Caki2 (cell line): ENCODE measurements at regions not wholly inside any gene's neighbourhood (a gene's known extent, or its start where the extent isn't known, plus 50 kb on each side); places are given as distances from the start of the nearest gene placed in this dataset.

Source experiments
- DNase-seq: peaks from one replicate; pipeline ENCODE4 v3.0.0-alpha.2; 2015; ENCODE audit warnings: low read depth
- in situ Hi-C: cut with HindIII; loops from 2 replicates; pipeline ENCODE4 v1.10.0; 2016; ENCODE audit warnings: low sequenced_read_pairs, low pct_unique_long_range_greater_than_20kb, mixed read lengths

DNA sequence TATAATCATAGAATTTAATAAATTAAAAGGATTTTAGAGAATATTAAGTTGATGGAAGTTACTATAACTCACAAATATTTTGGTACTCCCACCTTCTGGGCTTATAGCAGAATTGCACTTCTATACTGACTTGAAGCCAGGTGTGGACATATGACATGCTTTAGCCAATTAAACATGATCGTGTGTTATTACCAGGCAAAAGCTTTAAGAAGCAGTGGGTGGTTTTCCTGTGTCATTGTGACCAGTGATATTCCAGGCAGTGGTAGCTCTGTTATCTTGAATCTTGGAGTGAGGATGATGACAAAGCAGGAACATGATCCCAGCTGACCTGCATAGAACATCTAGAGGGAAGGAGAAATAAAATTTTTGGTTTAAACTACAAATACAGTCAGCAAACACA, 370.9 kb upstream of the ZEB2 start:
- DNase-seq: peak; percentile 41
- in situ Hi-C loops: no loop called here

DNA sequence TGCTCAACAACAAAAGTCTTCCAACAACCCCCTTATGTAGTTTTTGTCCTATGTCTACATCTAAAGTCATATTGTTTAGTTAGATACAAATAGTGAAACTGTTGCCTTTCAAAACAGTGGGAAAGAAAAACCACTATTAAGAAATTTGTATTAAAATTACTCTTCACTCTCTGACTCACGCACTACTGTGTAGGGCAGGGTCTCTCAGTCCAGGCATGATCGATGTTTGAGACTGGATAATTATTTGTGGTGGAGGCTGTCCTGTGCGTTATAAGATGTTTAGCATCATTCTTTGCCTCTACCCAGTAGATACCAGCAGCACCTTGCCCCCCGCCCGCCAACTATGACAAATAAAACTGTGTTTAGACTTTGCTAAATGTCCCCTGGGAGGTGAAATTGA, 369.4 kb upstream of the ZEB2 start:
- DNase-seq: no peak
- in situ Hi-C loops: no loop called here

DNA sequence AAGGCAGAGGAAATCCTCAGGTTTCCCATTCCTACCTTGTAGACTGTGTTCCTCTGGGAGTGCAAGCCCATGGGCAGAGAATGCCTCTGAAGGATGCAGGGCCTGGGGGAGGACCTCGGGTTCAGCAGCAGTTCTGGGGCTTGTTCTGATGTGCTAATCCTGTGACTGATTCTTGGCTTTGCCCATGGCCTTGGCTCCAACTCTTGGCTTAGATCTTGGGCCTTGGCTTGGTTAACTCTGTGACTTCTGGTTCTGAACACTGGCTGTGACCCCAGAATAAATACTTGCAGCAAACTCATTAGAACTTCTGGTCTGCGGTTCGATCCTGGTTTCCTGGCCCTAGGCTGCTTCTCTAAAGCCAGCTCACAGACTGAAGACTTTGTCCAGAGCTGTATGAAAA, 366.9 kb upstream of the ZEB2 start:
- in situ Hi-C loops: no loop called here

DNA sequence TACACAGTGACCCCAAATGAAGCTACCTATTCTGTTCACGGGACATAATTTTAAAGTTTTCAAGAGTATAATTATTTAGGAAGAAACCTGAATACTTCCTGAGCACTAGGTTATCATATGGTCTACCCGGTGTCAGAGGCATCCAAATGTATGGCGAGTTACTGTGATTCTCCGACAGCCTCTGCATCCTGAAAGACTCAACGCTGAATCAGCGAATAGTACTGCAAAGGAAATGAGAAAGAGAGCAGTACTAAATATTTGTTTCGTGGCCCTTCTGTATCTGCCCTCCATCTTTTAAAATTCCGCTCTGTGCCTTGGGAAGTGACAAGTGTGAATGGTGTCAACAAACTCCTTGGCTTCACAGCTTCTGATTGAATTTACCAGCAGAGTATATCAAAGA, 358.0 kb upstream of the ZEB2 start:
- no peak for DNase-seq
- in situ Hi-C loops: no loop called here

More for the DNA sequence above, 366.9 kb upstream of the ZEB2 start:
- no peak for DNase-seq

DNA sequence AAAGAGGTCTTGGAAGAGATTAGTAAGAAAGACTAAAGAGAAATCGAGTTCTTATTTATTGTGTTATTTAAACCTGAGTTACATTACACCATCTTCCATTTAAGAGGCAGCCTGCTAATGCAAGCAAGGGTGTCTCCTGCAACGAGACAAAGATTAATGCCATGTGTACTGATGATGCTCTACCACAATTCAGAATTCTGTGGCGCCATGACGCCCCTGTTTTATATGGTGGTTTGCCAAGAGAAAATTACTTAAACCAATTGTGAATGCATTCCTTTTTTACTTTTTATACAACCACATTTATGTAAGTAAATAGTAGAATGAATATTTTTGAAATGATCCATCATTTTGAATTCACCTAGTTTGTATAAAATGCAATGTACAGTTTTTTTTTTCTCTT, 356.1 kb upstream of the ZEB2 start:
- in situ Hi-C loops: no loop called here
- DNase-seq: no peak

DNA sequence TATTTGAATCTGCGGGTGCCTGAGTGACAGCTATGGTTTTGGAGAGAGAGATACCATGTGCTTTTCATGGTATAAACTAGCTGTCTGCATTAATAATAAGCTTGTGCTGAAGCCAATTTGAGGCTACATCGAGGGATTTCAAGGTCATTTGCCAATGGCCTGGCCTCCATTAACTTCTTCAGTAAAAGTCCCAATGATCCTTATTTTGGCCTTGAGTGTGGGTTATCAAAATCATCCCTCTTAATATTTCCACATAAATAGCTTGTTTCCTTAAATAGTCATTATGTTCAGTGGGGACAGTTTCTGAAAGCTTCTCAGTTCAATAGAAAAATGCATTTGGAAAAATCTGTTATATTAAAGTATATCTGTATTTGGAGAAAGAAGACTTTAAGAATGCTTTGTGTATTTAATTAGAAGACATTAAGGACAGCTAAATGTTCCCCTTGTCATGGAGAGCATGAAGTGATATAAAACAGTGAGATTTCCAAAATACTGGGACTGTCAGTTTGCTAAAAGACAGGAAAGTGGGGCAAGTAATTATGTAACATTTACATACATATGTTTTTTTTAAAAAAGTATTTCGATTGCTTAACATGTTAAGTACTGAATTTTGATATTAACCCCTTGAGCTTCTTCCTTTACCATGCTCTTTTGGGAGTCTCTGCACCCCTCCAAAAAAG, 355.5 kb upstream of the ZEB2 start:
- in situ Hi-C loops: no loop called here
- no peak for DNase-seq

DNA sequence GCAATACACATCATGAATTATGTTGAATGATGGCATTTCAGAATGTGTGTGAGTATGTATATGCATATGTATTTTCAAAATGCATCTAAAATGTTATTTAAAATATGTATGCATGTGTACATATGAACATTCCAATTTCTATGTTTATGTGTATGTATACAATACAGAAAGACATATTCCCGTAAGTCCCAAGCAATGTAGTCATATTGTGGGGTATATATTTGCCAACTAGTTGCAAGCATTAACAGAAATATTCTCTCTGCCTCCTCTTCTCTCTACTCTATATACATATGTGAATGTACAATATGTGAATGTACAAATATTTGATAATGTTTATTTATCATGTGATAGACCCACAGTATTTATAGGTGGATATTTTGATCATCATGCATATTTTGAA, 345.8 kb upstream of the ZEB2 start:
- in situ Hi-C loops: no loop called here

DNA sequence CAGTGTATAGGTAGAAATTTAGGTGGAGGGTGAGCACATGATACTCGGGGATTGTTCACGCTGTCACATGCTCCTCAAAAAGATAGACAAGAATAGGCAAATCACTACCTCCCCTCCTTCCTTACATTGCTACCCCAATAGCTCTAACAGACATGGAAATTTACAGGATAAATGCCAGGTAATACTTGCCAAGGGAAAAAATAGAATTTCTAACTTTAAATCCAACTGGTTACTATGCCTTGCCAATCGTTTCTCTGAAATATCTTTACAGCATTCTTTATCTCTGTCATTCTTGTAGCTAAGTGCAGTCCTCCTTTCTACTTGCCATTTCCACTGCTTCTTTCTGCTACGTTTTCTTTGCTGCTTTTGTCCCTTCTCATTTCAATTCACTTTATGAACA, 339.8 kb upstream of the ZEB2 start:
- DNase-seq: no peak
- in situ Hi-C loops: no loop called here

More for the DNA sequence above, 345.8 kb upstream of the ZEB2 start:
- no peak for DNase-seq

DNA sequence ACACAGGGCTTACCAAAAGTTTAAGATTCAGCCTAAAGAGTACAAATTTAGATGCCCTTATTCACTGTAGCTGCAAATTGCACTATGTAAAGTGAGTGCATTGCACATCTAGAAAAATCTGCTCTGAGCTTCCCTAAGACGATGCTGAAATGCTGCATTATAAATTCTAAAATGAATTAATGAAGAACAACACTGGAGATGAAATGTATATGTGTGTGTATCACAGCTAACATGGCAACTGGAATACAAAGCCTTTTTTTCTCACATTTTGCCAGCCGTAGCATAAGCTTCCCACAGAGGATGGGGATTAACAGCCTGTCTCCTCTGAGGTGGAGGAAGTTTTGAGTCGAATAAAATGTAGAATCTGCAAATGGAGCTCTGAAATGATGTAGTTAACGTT, 338.3 kb upstream of the ZEB2 start:
- in situ Hi-C loops: no loop called here
- DNase-seq: no peak

DNA sequence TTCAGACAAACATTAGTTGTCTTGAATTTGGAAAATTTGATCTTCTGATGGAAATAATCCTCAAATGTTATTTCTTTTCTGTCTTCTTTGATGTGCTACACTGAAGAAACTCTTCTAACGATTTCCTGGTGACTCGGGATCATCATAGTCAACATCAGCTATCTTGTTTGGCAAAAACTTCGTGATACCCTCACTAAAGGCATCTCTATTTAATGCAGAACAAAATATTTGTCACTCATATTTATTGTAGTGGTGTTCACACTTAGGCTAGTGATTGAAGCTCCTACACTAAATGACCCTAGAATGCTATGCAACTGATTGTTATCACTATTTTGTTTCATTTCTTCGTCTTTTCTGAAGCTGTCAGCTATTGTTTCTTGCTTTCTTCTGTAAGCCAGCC, 334.7 kb upstream of the ZEB2 start:
- DNase-seq: no peak
- in situ Hi-C loops: no loop called here

DNA sequence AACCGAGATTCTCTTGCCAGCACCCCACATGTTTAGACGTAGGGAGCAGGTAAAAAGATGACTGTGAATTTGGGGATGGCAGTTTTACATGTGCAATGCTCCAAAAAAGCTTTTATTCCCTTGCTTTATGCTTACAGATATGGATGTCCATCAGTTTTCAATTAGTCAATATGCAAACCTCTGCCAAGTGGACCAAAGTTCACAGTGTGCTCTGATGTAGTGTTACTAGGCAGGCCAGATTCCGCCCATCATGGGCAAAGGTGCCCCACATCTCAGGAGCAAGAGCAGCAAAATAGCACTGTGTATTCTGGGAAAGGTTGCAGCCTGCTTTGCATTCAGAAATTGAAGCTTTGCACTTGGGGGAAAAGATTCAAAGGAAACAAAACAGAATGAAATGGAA, 329.7 kb upstream of the ZEB2 start:
- in situ Hi-C loops: no loop called here
- DNase-seq: no peak

DNA sequence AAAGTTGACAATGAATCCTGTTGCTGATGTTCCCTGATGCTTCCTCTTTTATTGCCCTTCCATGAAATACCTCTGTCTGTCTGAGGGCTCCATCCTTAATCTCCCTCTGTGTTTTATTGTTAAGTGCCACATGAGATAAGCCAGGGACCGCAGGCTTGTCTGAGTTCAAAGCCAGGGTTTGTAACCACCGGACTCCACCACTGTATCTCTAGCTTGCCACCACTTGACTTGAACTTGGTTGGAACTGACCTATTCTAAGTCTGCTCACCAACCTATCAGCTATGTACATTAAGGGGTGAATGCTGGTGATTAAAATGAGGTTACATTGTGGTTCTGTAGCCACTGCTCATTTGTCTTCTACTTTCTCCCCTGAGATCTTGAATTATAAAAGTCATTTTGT, 328.5 kb upstream of the ZEB2 start:
- in situ Hi-C loops: no loop called here
- no peak for DNase-seq

DNA sequence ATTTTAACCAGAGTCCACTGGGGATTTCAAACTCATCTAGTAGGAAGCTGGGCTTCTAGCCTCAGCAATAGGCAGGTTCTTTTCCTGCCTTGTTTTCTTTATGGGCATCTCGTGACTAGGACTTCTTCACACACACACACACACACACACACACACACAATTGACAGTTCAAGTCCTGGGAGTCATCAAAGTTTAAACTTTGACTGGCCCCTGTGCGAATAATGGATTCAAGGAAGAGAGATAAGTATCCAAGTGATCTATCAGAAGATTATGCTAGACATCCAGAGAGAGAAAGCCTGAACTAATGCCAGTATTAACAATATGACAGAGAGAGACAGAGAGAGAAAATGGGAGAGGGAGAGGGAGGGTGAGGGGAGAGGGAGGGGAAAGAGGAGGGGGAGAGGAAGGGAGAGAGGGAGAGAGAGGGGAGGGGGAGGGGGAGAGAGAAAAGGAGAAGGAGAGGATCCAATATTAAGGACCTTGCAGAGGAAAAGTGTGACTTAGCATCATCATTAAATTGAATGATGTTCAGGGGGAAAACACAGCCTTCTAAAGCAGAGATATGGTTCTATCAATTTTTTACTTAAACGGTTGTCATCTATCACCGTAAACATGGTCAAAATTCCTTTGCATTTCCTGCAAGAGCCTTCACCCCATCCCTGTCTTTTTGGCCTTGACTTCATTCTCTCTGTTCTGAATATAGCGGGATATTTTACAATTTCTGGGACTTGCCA, 327.6 kb upstream of the ZEB2 start:
- in situ Hi-C loops: no loop called here
- no peak for DNase-seq

DNA sequence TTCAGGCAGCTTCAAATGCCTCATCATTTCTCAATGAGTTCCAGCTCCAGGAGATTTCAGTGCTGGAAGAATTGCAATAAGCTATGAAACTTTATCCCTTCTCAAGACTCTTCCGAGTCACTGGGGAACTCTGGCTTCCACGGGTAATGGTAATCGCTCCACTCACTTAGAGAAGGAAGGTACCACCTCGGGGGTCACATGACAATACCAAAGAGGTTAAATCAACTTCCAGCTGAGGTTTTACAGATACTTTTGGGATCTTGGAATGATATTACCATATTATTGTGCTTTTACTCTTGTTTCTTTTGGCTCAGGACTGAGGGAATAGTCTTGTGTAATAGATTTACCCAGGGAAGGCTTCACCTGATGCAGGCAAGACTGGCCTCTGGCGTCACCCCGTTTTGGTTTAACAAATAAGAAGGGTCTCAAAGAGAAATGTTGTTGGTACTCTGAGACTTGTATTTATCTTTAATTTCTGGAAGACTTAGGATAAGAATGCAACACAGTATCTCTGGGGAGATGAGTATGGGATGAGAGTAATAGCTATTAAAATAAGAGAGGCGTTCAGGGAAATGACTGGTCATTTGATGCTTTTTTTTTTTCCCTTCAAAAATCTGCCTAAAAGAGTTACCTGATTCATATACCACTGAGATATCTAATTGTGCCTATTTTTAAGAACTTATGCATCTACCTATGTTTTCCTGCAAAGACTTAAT, 316.9 kb upstream of the ZEB2 start:
- in situ Hi-C loops: no loop called here
- DNase-seq: peak; percentile 23

DNA sequence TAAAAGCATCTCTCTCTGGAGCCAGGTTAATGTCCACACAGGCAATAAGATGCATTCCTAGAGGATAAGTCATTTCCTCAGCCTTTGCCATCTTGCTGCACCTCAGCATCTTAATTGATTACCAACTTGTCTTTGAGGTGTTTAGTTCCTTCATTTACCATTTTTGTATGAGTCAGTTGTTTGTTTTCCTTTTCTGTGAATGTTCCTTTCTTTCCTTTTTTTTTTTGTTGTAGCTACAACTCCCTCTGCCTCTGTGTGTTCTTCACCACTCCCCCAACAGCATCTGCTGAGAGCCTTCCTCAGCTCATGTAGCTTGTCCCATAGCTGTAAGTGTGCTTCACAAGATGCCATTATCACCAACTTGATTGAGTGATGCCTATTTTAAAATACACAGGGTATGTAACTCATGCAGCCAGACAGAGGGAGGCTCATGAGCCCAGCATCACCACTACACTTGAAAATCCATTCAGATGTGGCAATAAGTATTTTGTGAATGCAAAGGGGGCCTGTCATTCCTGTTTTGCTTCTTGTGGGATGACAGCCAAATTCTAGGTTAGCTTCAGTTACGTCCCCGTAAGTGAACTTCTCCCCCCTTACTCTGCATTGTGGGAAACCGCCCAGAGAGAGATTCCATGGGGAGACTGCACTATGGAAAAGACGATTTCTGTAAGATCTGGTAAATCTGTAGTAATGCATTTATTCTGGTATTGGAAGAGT, 315.9 kb upstream of the ZEB2 start:
- DNase-seq: peak; percentile 72
- in situ Hi-C loops: no loop called here

DNA sequence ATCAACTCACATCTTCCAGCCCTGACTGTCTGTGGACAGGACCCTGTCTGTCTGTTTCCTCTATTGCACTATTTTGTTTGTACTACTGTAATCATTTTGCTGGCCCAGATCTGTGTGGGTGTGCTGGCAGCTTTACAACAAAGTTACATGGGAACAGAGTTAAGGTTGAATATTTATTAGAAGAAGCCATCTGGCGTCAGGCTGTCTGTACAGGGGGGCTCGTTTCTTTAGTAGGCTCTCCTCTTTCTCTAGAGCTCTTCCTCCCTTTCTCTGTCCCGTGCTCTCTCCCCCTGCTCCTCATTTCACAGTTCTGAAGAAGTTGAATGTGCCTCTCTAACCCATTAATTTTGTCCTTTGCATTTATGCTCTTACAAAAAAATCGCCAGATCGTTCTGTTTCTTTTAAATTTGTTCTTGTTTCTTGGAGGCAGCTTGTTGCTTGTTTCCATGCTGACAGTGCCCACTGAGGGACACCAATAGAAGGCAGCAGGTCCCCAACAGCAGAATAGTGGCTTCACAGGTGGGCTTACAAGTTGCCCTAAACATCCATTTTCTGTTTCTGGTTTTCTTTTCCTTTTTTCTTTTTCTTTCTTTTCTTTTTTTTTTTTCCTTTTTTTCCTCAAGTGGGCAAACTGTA, 315.2 kb upstream of the ZEB2 start:
- in situ Hi-C loops: no loop called here
- DNase-seq: peak; percentile 66

DNA sequence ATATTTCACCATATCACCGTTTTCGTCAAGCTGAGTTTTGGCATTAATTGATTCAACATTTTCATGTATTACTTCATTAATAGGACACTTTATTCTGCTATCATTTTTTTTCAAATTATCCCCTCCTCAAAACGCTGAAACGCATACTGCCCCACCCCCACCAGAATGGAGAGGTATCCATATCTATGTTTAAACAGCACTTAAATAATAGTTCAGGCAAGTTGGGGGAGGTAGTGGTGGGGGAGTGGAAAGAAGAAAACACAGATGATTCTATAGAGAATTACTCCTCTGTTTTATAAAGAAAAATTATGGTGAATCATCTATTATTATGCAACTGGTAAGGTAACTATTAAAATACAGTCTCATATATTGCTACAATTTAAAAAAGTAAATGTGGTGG, 314.4 kb upstream of the ZEB2 start:
- in situ Hi-C loops: no loop called here

DNA sequence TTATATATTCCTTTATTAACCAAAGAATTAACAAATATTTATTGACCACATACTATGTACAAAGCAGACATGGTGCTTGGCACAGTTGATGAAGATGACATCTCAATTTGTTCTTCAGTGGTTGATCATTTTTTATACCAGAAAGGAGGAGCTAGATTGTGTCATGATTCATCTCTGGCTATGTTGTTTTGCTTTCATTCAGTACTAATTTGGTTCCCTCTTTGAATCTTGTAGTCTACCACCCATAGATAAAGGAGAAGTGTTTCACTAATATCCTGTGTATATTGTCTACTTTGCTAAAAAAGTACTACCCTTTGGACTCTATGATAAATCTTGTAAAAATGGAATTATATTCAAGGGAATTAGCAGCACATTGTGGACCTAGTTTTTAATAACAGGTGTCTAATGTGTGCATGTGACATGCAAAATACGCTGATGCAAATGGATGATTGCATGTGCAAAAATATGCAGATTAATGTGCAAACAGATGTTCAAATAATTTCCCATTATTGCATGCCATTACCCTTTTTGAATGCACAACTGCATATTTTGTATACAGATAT, 313.2 kb upstream of the ZEB2 start:
- in situ Hi-C loops: no loop called here
- DNase-seq: no peak

More for the DNA sequence above, 314.4 kb upstream of the ZEB2 start:
- DNase-seq: no peak
